Ascending aorta (tissue), 2 donors: ENCODE measurements at regions not wholly inside any gene's neighbourhood (a gene's known extent, or its start where the extent isn't known, plus 50 kb on each side); places are given as distances from the start of the nearest gene placed in this dataset.

Experiments used
- DNase-seq, 2 donors: peaks; one replicate each; pipeline ENCODE4 v3.0.0-alpha.2; 2019; ENCODE audit warnings: low spot score in 2 of 2
- H3K27ac ChIP-seq, 2 donors: fragments of 200-600 bp; sonication (generic); one replicate each; pipeline ENCODE4 v1.5.1; 2016 to 2017; ENCODE audit warnings: mild to moderate bottlenecking in 1 of 2
- H3K27me3 ChIP-seq: fragments of 200-600 bp; sonication (generic); one replicate; pipeline ENCODE4 v1.5.1; 2017
- H3K36me3 ChIP-seq, 2 donors: fragments of 200-600 bp; sonication (generic); one replicate each; pipeline ENCODE4 v1.5.1; 2016
- H3K4me1 ChIP-seq, 2 donors: fragments of 200-600 bp; sonication (generic); one replicate each; pipeline ENCODE4 v1.5.1; 2016 to 2017; ENCODE audit warnings: mild to moderate bottlenecking in 1 of 2
- H3K4me3 ChIP-seq, 2 donors: fragments of 200-600 bp; sonication (generic); one replicate each; pipeline ENCODE4 v1.5.1; 2016 to 2017; ENCODE audit warnings: mild to moderate bottlenecking in 1 of 2
- H3K9me3 ChIP-seq, 2 donors: fragments of 200-600 bp; sonication (generic); one replicate each; pipeline ENCODE4 v1.5.1; 2016
- intact Hi-C: fragments of 100-400 bp; cut with DNase I; formaldehyde crosslinking; loops from one replicate; pipeline ENCODE4 v1.15.1; 2023
- TF ChIP-seq, protein P1 (sequence below), 3 experiments: fragments of 200-600 bp in 2 of 3; fragments of 450-650 bp in 1 of 3; sonication (generic) in 2 of 3; IDR thresholded peaks; one replicate each; pipeline ENCODE4 v1.5.1; 2016 to 2019; ENCODE audit warnings: antibody characterized with exemption in 3 of 3, mild to moderate bottlenecking in 1 of 3, moderate library complexity in 1 of 3

DNA sequence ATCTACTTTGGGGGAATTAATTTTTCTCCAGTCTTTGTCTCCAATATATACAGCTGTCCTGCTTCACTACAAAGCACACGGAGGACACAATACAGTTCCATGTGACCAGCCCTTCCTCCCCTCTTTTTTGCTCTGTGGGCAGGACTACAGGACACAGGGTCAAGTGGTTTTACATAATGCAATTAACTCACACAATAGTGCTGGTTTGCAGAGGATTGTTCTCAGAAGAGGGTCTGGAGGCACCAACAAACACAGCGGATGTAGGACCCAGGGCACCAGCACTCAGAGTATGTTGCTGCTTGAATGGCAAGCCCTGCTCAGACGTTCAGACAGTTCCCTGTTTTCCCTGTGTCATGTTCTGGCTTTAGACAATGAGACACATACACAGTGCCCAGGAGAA is 52.0 kb upstream of the NPTX2 start:
- intact Hi-C loops: no loop called here
- Histone ChIP-seq H3K9me3 (no peaks in the 10 kb centered on the region), H3K4me3 (no peak overlapping the region), H3K4me1 (no peaks in the 10 kb centered on the region), H3K27me3 (no peaks in the 10 kb centered on the region), H3K36me3 (no peaks in the 10 kb centered on the region), H3K27ac (no peak overlapping the region)
- TF ChIP-seq, protein P1, sequence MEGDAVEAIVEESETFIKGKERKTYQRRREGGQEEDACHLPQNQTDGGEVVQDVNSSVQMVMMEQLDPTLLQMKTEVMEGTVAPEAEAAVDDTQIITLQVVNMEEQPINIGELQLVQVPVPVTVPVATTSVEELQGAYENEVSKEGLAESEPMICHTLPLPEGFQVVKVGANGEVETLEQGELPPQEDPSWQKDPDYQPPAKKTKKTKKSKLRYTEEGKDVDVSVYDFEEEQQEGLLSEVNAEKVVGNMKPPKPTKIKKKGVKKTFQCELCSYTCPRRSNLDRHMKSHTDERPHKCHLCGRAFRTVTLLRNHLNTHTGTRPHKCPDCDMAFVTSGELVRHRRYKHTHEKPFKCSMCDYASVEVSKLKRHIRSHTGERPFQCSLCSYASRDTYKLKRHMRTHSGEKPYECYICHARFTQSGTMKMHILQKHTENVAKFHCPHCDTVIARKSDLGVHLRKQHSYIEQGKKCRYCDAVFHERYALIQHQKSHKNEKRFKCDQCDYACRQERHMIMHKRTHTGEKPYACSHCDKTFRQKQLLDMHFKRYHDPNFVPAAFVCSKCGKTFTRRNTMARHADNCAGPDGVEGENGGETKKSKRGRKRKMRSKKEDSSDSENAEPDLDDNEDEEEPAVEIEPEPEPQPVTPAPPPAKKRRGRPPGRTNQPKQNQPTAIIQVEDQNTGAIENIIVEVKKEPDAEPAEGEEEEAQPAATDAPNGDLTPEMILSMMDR (IDR thresholded peaks at IDR 0.05): no peak
- DNase-seq: no peak

DNA sequence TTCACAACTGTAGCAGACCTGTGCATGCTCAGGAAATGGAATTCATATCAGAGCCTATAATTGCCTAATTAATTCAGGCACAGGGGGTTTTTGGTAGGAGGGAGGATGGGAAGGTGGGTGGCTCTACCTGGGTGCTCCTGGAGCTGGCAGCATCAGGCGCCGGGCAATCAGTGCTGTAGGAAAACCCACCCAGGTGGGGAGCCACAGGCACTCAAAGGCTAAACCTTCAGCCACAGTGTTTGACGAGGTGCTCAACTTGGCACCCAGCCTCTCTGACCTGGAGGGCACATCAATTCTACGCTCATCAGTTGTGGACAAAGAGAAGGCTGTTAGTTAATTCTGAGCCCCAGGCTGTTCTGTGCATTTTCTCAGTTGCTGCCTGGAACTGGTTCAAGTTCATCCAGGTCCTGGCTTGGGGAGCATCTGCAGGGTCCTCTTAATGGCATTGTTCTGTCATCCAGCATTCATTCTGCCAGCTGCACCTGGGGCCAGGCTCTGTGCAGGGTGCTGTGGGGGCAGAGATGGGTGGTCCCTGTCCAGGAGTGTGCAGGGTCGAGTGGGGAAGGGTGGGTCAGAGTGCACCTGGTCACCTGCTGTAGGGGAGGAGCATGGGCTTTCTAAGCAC is 54.1 kb upstream of the NPTX2 start:
- intact Hi-C loops: no loop called here
- H3K9me3 ChIP-seq: no peaks in the 10 kb centered on the region
- H3K27me3 ChIP-seq: no peaks in the 10 kb centered on the region
- TF ChIP-seq, protein P1 (IDR thresholded peaks at IDR 0.05): no peak
- H3K36me3 ChIP-seq: no peaks in the 10 kb centered on the region
- no peak overlapping the region for H3K27ac ChIP-seq
- H3K4me1 ChIP-seq: no peaks in the 10 kb centered on the region
- no peak overlapping the region for H3K4me3 ChIP-seq
- DNase-seq: no peak

DNA sequence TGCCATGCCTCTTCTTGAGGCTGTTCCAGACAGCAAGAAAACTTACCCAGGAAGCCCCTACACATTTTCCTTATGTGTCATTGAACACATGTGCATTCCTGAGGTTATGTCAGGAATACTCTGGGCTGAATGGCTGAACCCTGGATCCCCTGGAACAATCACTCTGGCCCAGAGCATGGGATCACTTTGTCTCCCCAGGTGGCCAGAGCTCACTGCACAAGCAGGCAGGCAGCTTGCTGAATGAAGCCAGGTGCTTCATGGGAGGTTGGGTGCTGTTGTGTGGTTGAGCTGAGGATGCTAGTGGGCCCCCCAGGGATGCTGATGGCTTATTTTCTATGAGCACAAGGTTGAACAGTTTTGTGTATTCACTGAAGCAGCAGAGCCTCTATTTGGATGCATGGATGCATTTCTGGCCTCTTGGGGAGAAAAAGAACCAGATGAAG is 54.7 kb upstream of the NPTX2 start:
- TF ChIP-seq, protein P1 (IDR thresholded peaks at IDR 0.05): no peak
- no peaks in the 10 kb centered on the region for H3K4me1 ChIP-seq
- intact Hi-C loops: no loop called here
- H3K27me3 ChIP-seq: no peaks in the 10 kb centered on the region
- DNase-seq: no peak
- no peaks in the 10 kb centered on the region for H3K9me3 ChIP-seq
- H3K27ac ChIP-seq: no peak overlapping the region
- no peak overlapping the region for H3K4me3 ChIP-seq
- no peaks in the 10 kb centered on the region for H3K36me3 ChIP-seq

DNA sequence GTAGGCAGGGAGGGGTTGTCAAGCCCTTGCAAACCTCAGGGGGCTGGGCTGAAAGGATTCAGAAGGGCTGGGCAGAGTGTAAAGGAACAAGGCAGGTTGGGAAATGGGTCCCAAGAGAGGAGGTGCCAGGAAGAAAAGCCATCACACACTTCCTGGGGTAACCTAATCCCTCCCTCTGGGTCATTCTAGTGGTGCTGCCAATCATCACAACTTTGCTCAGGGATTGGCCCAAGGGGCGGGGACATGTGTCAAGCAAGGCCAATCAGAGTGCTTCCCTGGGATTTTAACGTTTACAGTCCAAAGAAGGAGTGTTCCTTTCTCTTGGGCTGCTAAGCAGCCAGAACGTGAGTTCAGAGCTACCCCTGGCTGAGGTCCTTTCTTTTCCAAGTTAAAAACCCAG is 57.1 kb upstream of the NPTX2 start:
- Histone ChIP-seq H3K9me3 (no peaks in the 10 kb centered on the region), H3K4me3 (no peak overlapping the region), H3K27ac (no peak overlapping the region), H3K4me1 (no peaks in the 10 kb centered on the region), H3K36me3 (no peaks in the 10 kb centered on the region), H3K27me3 (no peaks in the 10 kb centered on the region)
- TF ChIP-seq, protein P1 (IDR thresholded peaks at IDR 0.05): no peak
- intact Hi-C loops: no loop called here
- no peak for DNase-seq

DNA sequence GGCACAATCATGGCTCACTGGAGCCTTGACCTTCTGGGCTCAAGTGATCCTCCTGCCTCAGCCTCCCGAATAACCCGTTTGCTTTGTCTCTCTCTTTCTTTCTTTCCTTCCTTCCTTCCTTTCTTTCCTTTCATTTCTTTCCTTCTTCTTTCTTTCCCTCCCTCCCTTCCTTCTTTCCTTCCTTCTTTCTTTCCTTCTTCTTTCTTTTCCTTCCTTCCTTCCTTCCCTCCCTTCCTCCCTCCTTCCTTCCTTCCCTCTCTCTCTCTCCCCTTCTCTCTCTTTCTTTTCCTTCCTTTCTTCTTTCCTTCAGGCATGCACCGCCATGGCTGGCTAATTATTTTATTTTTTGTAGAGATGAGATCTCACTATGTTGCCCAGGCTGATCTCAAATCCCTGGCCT is 57.9 kb upstream of the NPTX2 start:
- Histone ChIP-seq H3K27ac (no peak overlapping the region), H3K9me3 (no peaks in the 10 kb centered on the region), H3K27me3 (no peaks in the 10 kb centered on the region), H3K36me3 (no peaks in the 10 kb centered on the region), H3K4me1 (no peaks in the 10 kb centered on the region), H3K4me3 (no peak overlapping the region)
- no peak for DNase-seq
- TF ChIP-seq, protein P1 (IDR thresholded peaks at IDR 0.05): no peak
- intact Hi-C loops: no loop called here

DNA sequence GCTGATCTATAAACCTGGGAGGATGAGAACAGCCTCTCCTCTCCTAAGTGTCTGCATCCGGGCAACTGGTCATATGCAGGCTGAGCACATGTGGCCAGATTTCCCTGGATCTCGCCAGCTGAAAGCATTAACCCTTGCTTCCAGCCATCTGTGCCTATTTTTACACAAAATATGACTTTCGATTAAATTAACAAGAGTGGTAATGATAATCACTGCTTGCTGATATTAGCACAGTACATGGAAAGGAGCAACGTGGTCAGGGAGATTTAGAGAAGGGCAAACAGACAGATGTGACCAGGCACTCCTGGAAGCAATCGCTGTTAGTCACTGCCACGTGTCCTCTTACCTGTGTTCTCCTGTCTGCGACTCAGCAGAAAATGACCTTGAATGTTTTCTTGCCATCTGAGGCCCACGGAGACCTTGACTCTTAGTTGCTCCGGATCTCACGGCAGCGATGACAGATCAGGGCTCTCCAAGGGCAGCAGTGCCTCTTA is 59.5 kb upstream of the NPTX2 start:
- no peak overlapping the region for H3K4me3 ChIP-seq
- no peak for DNase-seq
- TF ChIP-seq, protein P1 (IDR thresholded peaks at IDR 0.05): no peak
- H3K27me3 ChIP-seq: no peaks in the 10 kb centered on the region
- no peak overlapping the region for H3K27ac ChIP-seq
- H3K9me3 ChIP-seq: no peaks in the 10 kb centered on the region
- no peaks in the 10 kb centered on the region for H3K36me3 ChIP-seq
- intact Hi-C loops: no loop called here
- H3K4me1 ChIP-seq: no peaks in the 10 kb centered on the region
